ENCODE measurements at regions not wholly inside any gene's neighbourhood (a gene's known extent, or its start where the extent isn't known, plus 50 kb on each side); places are given as distances from the start of the nearest gene placed in this dataset.

- intact Hi-C loops (cut with micrococcal nuclease; ENCODE audit: unreplicated experiment) = no loop called here
- H3K36me3 ChIP-seq (ENCODE audit: control insufficient read depth, insufficient read depth, low read length) = no peaks in the 10 kb centered on the region
- no peak for DNase-seq
- ChIA-PET POLR2A (no interaction called here), CTCF (no interaction called here)
- no peaks in the 10 kb centered on the region for H3K9me3 Mint-ChIP-seq (ENCODE audit: unreplicated experiment)
- H3K27ac Mint-ChIP-seq (ENCODE audit: unreplicated experiment) = no peak overlapping the region
- H3K9me3 ChIP-seq = no peaks in the 10 kb centered on the region
- no peak for TF ChIP-seq CTCF (IDR thresholded peaks at IDR 0.05; ENCODE audit: insufficient read depth in 1 of 2, low read depth in 1 of 2, low read length in 1 of 2, severe bottlenecking in 1 of 2, unreplicated experiment in 1 of 2)
- no peaks in the 10 kb centered on the region for H3K36me3 Mint-ChIP-seq (ENCODE audit: insufficient read depth, unreplicated experiment)
- BruUV-seq (replicated peaks) = no TSS peak
- no peak overlapping the region for H3K4me3 Mint-ChIP-seq (ENCODE audit: unreplicated experiment)
- no peak overlapping the region for H3K4me3 ChIP-seq (ENCODE audit: low read depth, low read length)
- no peaks in the 10 kb centered on the region for H3K4me1 ChIP-seq
- no peaks in the 10 kb centered on the region for H3K27me3 ChIP-seq (replicated peaks; ENCODE audit: control insufficient read depth, insufficient read depth, low read length)
- no peaks in the 10 kb centered on the region for H3K4me1 Mint-ChIP-seq (ENCODE audit: low read depth, unreplicated experiment)
- peaks cover 2% of the 10 kb centered on the region for H3K27me3 Mint-ChIP-seq (ENCODE audit: insufficient read depth, unreplicated experiment)
These were observed 266.8 kb upstream of the RAB6C start for GRCh38 chr2:129712676-129712985.

DNA sequence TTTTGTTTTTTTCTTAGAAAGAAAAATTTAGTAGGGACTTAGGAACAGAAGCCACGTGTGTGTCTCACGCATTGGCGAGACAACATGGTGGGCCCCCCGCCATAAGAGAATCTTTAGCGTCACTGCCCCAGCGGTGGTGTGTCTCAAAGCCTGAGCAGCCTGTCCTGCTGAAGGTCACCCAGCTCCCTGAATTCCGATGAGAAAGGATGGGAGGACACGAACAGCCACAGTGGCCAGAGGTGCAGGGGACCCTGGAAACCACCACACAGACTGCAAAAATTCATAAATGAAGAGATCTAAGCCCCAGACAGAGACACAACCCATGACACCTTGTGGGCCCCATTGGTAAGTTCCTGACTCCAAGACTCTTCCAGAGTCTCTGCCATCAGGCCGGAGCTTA is 266.1 kb upstream of the RAB6C start:
- Histone ChIP-seq H3K27me3 (replicated peaks; ENCODE audit: control insufficient read depth, insufficient read depth, low read length) (no peaks in the 10 kb centered on the region), H3K4me3 (ENCODE audit: low read depth, low read length) (no peak overlapping the region), H3K9me3 (no peaks in the 10 kb centered on the region), H3K4me1 (no peaks in the 10 kb centered on the region), H3K36me3 (ENCODE audit: control insufficient read depth, insufficient read depth, low read length) (no peaks in the 10 kb centered on the region)
- Mint-ChIP-seq H3K4me3 (ENCODE audit: unreplicated experiment) (no peak overlapping the region), H3K27me3 (ENCODE audit: insufficient read depth, unreplicated experiment) (peaks cover 2% of the 10 kb centered on the region), H3K4me1 (ENCODE audit: low read depth, unreplicated experiment) (no peaks in the 10 kb centered on the region), H3K9me3 (ENCODE audit: unreplicated experiment) (no peaks in the 10 kb centered on the region), H3K27ac (ENCODE audit: unreplicated experiment) (no peak overlapping the region), H3K36me3 (ENCODE audit: insufficient read depth, unreplicated experiment) (no peaks in the 10 kb centered on the region)
- ChIA-PET POLR2A (no interaction called here), CTCF (no interaction called here)
- no peak for DNase-seq
- BruUV-seq (replicated peaks) = no TSS peak
- TF ChIP-seq CTCF (IDR thresholded peaks at IDR 0.05; ENCODE audit: insufficient read depth in 1 of 2, low read depth in 1 of 2, low read length in 1 of 2, severe bottlenecking in 1 of 2, unreplicated experiment in 1 of 2) = no peak
- intact Hi-C loops (cut with micrococcal nuclease; ENCODE audit: unreplicated experiment) = no loop called here

- CTCF ChIA-PET = interaction anchor here (0.8 kb wide), 1 partner anchor 32 kb away, joined by 3 read pairs; no protein-coding TSS in a partner anchor
- H3K4me1 ChIP-seq = 0 out of 2 replicates have a peak, but pooled peaks cover 3% of the 10 kb centered on the region
- no peak overlapping the region for H3K4me3 ChIP-seq (ENCODE audit: low read depth, low read length)
- no peak for DNase-seq
- TF ChIP-seq CTCF (IDR thresholded peaks at IDR 0.05; ENCODE audit: insufficient read depth in 1 of 2, low read depth in 1 of 2, low read length in 1 of 2, severe bottlenecking in 1 of 2, unreplicated experiment in 1 of 2) = no peak
- no peaks in the 10 kb centered on the region for H3K27me3 ChIP-seq (replicated peaks; ENCODE audit: control insufficient read depth, insufficient read depth, low read length)
- Mint-ChIP-seq H3K9me3 (ENCODE audit: unreplicated experiment) (no peaks in the 10 kb centered on the region), H3K4me1 (ENCODE audit: low read depth, unreplicated experiment) (no peaks in the 10 kb centered on the region), H3K27ac (ENCODE audit: unreplicated experiment) (no peak overlapping the region), H3K36me3 (ENCODE audit: insufficient read depth, unreplicated experiment) (no peaks in the 10 kb centered on the region), H3K27me3 (ENCODE audit: insufficient read depth, unreplicated experiment) (peaks cover 2% of the 10 kb centered on the region), H3K4me3 (ENCODE audit: unreplicated experiment) (no peak overlapping the region)
- no peaks in the 10 kb centered on the region for H3K9me3 ChIP-seq
- intact Hi-C loops (cut with micrococcal nuclease; ENCODE audit: unreplicated experiment) = no loop called here
- BruUV-seq (replicated peaks) = no TSS peak
- H3K36me3 ChIP-seq (ENCODE audit: control insufficient read depth, insufficient read depth, low read length) = no peaks in the 10 kb centered on the region
- POLR2A ChIA-PET = no interaction called here
These were observed 262.5 kb upstream of the RAB6C start for GRCh38 chr2:129716781-129717559.

Data from Caco-2 (cell line).